ENCODE measurements at regions not wholly inside any gene's neighbourhood (a gene's known extent, or its start where the extent isn't known, plus 50 kb on each side); places are given as distances from the start of the nearest gene placed in this dataset.

GRCh38 chr6:164336455-164336854 lies 921.9 kb downstream of the QKI start:
- Histone ChIP-seq H3K4me1 (no peaks in the 10 kb centered on the region), H3K27me3 (no peaks in the 10 kb centered on the region), H3K9me3 (no peaks in the 10 kb centered on the region), H3K27ac (no peak overlapping the region), H3K36me3 (no peaks in the 10 kb centered on the region), H3K4me3 (no peak overlapping the region)
- DNase-seq, result no peak
- 65 to 72% methylated on average over 2 of the region's 2 CpGs for WGBS, 2 donors (ENCODE audit: low coverage in 1 of 2)
- intact Hi-C loops (cut with DNase I; ENCODE audit: low total_unique reads), result no loop called here
- in situ Hi-C loops (cut with MboI; ENCODE audit: low pct_ligation_motif_present in 1 of 4, low pct_unique_long_range_greater_than_20kb in 1 of 4, low sequenced_read_pairs in 3 of 4), result no loop called here
- TF ChIP-seq EP300 (IDR thresholded peaks at IDR 0.05; ENCODE audit: low read depth) (no peak), POLR2AphosphoS5 (IDR thresholded peaks at IDR 0.05) (no peak), POLR2A (IDR thresholded peaks at IDR 0.05) (no peak)

DNA sequence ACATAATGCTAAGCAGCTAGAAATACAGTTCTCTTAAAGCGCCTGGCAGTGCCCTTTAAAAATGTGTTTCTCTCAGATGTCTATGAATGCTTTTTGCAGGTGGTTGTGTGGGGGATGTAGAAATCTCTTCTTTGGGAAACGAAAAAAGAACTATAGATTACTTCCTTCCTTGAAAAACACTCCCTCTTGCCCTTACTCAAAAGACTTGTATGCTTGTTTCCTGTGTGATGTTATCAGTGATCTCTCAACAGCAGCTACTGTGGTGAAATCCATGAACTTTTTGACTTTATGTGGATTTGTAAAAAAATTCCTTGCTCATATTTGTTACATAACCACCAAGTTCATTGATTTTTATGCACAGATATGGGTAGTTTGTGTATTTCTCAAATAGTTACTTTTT lies 916.5 kb downstream of the QKI start:
- intact Hi-C loops (cut with DNase I; ENCODE audit: low total_unique reads), result no loop called here

DNA sequence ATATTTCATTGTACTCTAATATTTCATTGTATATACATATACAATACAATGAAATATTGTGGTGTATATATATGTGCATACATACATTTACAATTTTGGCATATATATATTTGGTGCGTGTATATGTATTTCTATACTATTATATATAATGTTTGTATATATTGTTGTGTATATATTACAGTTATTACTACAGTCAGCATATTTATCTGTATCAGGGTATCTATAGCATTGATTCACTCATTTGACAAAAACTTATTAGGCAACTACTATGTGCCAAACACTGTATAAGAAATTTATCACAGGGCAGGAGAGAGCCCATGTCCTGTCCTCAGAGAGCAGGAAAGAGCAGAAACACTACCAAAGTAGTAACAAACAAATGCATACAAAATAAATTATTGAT lies 910.6 kb downstream of the QKI start:
- Histone ChIP-seq H3K4me1 (no peaks in the 10 kb centered on the region), H3K36me3 (no peaks in the 10 kb centered on the region), H3K27ac (no peak overlapping the region), H3K4me3 (no peak overlapping the region), H3K27me3 (no peaks in the 10 kb centered on the region), H3K9me3 (no peaks in the 10 kb centered on the region)
- intact Hi-C loops (cut with DNase I; ENCODE audit: low total_unique reads) (no loop called here), in situ Hi-C loops (cut with MboI; ENCODE audit: low pct_ligation_motif_present in 1 of 4, low pct_unique_long_range_greater_than_20kb in 1 of 4, low sequenced_read_pairs in 3 of 4) (no loop called here)
- 89 to 95% methylated on average over 1 of the region's 1 CpG for WGBS, 2 donors (ENCODE audit: low coverage in 1 of 2)
- no peak for DNase-seq
- TF ChIP-seq EP300 (IDR thresholded peaks at IDR 0.05; ENCODE audit: low read depth) (no peak), POLR2A (IDR thresholded peaks at IDR 0.05) (no peak), POLR2AphosphoS5 (IDR thresholded peaks at IDR 0.05) (no peak)
- TF ChIP-seq, protein P1, sequence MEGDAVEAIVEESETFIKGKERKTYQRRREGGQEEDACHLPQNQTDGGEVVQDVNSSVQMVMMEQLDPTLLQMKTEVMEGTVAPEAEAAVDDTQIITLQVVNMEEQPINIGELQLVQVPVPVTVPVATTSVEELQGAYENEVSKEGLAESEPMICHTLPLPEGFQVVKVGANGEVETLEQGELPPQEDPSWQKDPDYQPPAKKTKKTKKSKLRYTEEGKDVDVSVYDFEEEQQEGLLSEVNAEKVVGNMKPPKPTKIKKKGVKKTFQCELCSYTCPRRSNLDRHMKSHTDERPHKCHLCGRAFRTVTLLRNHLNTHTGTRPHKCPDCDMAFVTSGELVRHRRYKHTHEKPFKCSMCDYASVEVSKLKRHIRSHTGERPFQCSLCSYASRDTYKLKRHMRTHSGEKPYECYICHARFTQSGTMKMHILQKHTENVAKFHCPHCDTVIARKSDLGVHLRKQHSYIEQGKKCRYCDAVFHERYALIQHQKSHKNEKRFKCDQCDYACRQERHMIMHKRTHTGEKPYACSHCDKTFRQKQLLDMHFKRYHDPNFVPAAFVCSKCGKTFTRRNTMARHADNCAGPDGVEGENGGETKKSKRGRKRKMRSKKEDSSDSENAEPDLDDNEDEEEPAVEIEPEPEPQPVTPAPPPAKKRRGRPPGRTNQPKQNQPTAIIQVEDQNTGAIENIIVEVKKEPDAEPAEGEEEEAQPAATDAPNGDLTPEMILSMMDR (IDR thresholded peaks at IDR 0.05), result no peak

More for the DNA sequence above, 916.5 kb downstream of the QKI start:
- Histone ChIP-seq H3K27ac (no peak overlapping the region), H3K36me3 (no peaks in the 10 kb centered on the region), H3K4me3 (no peak overlapping the region), H3K27me3 (no peaks in the 10 kb centered on the region), H3K9me3 (no peaks in the 10 kb centered on the region), H3K4me1 (no peaks in the 10 kb centered on the region)
- TF ChIP-seq POLR2A (IDR thresholded peaks at IDR 0.05), result no peak
- no peak for DNase-seq
- 35 to 40% methylated on average over 2 of the region's 2 CpGs for WGBS, 2 donors (ENCODE audit: low coverage in 1 of 2)
- in situ Hi-C loops (cut with MboI; ENCODE audit: low pct_ligation_motif_present in 1 of 4, low pct_unique_long_range_greater_than_20kb in 1 of 4, low sequenced_read_pairs in 3 of 4), result no loop called here

- Histone ChIP-seq H3K4me3 (no peak overlapping the region), H3K27ac (peak overlapping the region in 1 of 4 donors; percentile 34), H3K36me3 (no peaks in the 10 kb centered on the region), H3K4me1 (no peaks in the 10 kb centered on the region), H3K27me3 (no peaks in the 10 kb centered on the region), H3K9me3 (no peaks in the 10 kb centered on the region)
- DNase-seq, result no peak
- in situ Hi-C loops (cut with MboI; ENCODE audit: low pct_ligation_motif_present in 1 of 4, low pct_unique_long_range_greater_than_20kb in 1 of 4, low sequenced_read_pairs in 3 of 4) (no loop called here), intact Hi-C loops (cut with DNase I; ENCODE audit: low total_unique reads) (loop anchor here (5.0 kb wide), 1 partner anchor 1560 kb away; no protein-coding TSS in a partner anchor)
- TF ChIP-seq POLR2AphosphoS5 (IDR thresholded peaks at IDR 0.05) (no peak), POLR2A (IDR thresholded peaks at IDR 0.05) (no peak), EP300 (IDR thresholded peaks at IDR 0.05; ENCODE audit: low read depth) (no peak)
- TF ChIP-seq, protein P1 (IDR thresholded peaks at IDR 0.05), result no peak
- 54 to 60% methylated on average over 4 of the region's 4 CpGs for WGBS, 2 donors (ENCODE audit: low coverage in 1 of 2)
Measured at GRCh38 chr6:164322533-164322932, 908.0 kb downstream of the QKI start.

DNA sequence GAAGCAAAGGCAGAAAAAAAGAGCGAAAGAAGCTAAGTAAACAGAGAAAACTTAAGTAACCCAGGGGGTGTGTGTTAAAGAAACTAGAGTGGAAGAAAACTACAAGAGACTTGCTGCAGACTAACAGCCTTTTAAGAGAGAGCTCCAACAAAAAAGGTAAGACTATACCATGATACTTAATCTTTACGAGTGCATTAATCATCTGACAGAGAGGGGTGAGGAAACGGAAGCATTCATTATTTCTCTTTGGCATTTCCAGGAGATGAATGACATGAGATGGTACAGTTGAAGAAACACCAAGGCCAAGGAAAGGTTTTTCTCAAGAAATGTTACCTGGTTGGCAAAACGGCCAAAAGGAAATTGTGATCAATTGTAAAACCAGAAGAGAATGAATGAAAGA lies 906.8 kb downstream of the QKI start:
- Histone ChIP-seq H3K27me3 (no peaks in the 10 kb centered on the region), H3K36me3 (no peaks in the 10 kb centered on the region), H3K4me3 (no peak overlapping the region), H3K9me3 (no peaks in the 10 kb centered on the region), H3K27ac (no peak overlapping the region), H3K4me1 (no peaks in the 10 kb centered on the region)
- no peak for DNase-seq
- WGBS, 2 donors (ENCODE audit: low coverage in 1 of 2), result 71 to 78% methylated on average over 4 of the region's 4 CpGs
- TF ChIP-seq, protein P1 (IDR thresholded peaks at IDR 0.05), result no peak
- TF ChIP-seq POLR2A (IDR thresholded peaks at IDR 0.05), result no peak
- no peak for TF ChIP-seq EP300 (IDR thresholded peaks at IDR 0.05; ENCODE audit: low read depth)
- TF ChIP-seq POLR2AphosphoS5 (IDR thresholded peaks at IDR 0.05), result no peak
- in situ Hi-C loops (cut with MboI; ENCODE audit: low pct_ligation_motif_present in 1 of 4, low pct_unique_long_range_greater_than_20kb in 1 of 4, low sequenced_read_pairs in 3 of 4), result no loop called here
- intact Hi-C loops (cut with DNase I; ENCODE audit: low total_unique reads), result loop anchor here (5.0 kb wide), 1 partner anchor 1559 kb away; no protein-coding TSS in a partner anchor
